Trophoblast cell (in vitro differentiated cells and primary cell): ENCODE measurements at regions not wholly inside any gene's neighbourhood (a gene's known extent, or its start where the extent isn't known, plus 50 kb on each side); places are given as distances from the start of the nearest gene placed in this dataset.

Experiments used
- DNase-seq, 2 donors: peaks; one replicate each; pipeline ENCODE4 v3.0.0-alpha.2; 2016
- H2AFZ ChIP-seq: 2 replicates; pipeline ENCODE4 v1.6.1; 2013; ENCODE audit warnings: low read length, moderate library complexity, mild to moderate bottlenecking; ENCODE audit not compliant: insufficient read depth, poor library complexity
- H2AK5ac ChIP-seq: 2 replicates; pipeline ENCODE4 v1.6.1; 2013; ENCODE audit warnings: mild to moderate bottlenecking, low read length
- H2BK120ac ChIP-seq: 2 replicates; pipeline ENCODE4 v1.6.1; 2013; ENCODE audit warnings: low read length, mild to moderate bottlenecking, moderate library complexity; ENCODE audit not compliant: insufficient read depth, poor library complexity
- H2BK12ac ChIP-seq: 2 replicates; pipeline ENCODE4 v1.6.1; 2013; ENCODE audit warnings: mild to moderate bottlenecking, low read length, moderate library complexity
- H2BK5ac ChIP-seq: 2 replicates; pipeline ENCODE4 v1.6.1; 2013; ENCODE audit warnings: low read length, low read depth, moderate library complexity, mild to moderate bottlenecking; ENCODE audit not compliant: poor library complexity
- H3K14ac ChIP-seq: 2 replicates; pipeline ENCODE4 v1.6.1; 2013; ENCODE audit warnings: mild to moderate bottlenecking, low read length
- H3K18ac ChIP-seq: 2 replicates; pipeline ENCODE4 v1.6.1; 2013; ENCODE audit warnings: mild to moderate bottlenecking, low read length
- H3K23ac ChIP-seq: 2 replicates; pipeline ENCODE4 v1.6.1; 2013; ENCODE audit warnings: low read length
- H3K27ac ChIP-seq: 2 replicates; pipeline ENCODE4 v1.5.1; 2013; ENCODE audit warnings: low read depth, mild to moderate bottlenecking, inconsistent platforms, low read length, moderate library complexity
- H3K27me3 ChIP-seq: 2 replicates; pipeline ENCODE4 v1.6.1; 2013; ENCODE audit warnings: inconsistent platforms, mild to moderate bottlenecking, low read length, moderate library complexity; ENCODE audit not compliant: insufficient read depth
- H3K36me3 ChIP-seq, 2 experiments: 1 replicate in 1 of 2; 2 replicates in 1 of 2; pipeline ENCODE4 v1.6.1; 2013; ENCODE audit warnings: low read length in 2 of 2, mild to moderate bottlenecking in 2 of 2, moderate library complexity in 1 of 2; ENCODE audit not compliant: insufficient read depth in 2 of 2, control insufficient read depth in 1 of 2
- H3K4ac ChIP-seq: 2 replicates; pipeline ENCODE4 v1.6.1; 2013; ENCODE audit warnings: low read depth, mild to moderate bottlenecking, low read length, moderate library complexity
- H3K4me1 ChIP-seq, 2 experiments: 1 replicate in 1 of 2; 2 replicates in 1 of 2; pipeline ENCODE4 v1.6.1; 2013; ENCODE audit warnings: low read length in 2 of 2, mild to moderate bottlenecking in 2 of 2, moderate library complexity in 1 of 2; ENCODE audit not compliant: insufficient read depth in 2 of 2, control insufficient read depth in 1 of 2
- H3K4me2 ChIP-seq: 2 replicates; pipeline ENCODE4 v1.6.1; 2013; ENCODE audit warnings: inconsistent platforms, mild to moderate bottlenecking, low read length, moderate library complexity
- H3K4me3 ChIP-seq: 2 replicates; pipeline ENCODE4 v1.5.1; 2013; ENCODE audit warnings: mild to moderate bottlenecking, low read depth, low read length, inconsistent platforms
- H3K79me1 ChIP-seq: one replicate; pipeline ENCODE4 v1.6.1; 2013; ENCODE audit warnings: low read length
- H3K79me2 ChIP-seq: 2 replicates; pipeline ENCODE4 v1.6.1; 2013; ENCODE audit warnings: low read length, mild to moderate bottlenecking; ENCODE audit not compliant: control insufficient read depth, insufficient read depth, poor library complexity
- H3K9ac ChIP-seq: 2 replicates; pipeline ENCODE4 v1.6.1; 2013; ENCODE audit warnings: mild to moderate bottlenecking, low read length
- H3K9me3 ChIP-seq: 2 replicates; pipeline ENCODE4 v1.6.1; 2013; ENCODE audit warnings: low read depth, mild to moderate bottlenecking, control low read depth, inconsistent platforms, low read length; ENCODE audit not compliant: insufficient read depth
- H4K12ac ChIP-seq: 2 replicates; pipeline ENCODE4 v1.6.1; 2013; ENCODE audit warnings: low read depth, mild to moderate bottlenecking, low read length, moderate library complexity
- H4K8ac ChIP-seq: 2 replicates; pipeline ENCODE4 v1.6.1; 2013; ENCODE audit warnings: low read depth, mild to moderate bottlenecking, low read length, moderate library complexity
- H4K91ac ChIP-seq: one replicate; pipeline ENCODE4 v1.6.1; 2013; ENCODE audit warnings: low read depth, mild to moderate bottlenecking, low read length, moderate library complexity
- WGBS: extraction: QIAGEN DNeasy Blood & Tissue Kit; methylation state at CpG from one replicate; pipeline ENCODE4 v1.1.7; 2013; ENCODE audit warnings: missing lambda C conversion rate; ENCODE audit not compliant: insufficient read length, insufficient coverage; ENCODE audit errors: extremely low coverage; 5-methylcytosine and 5-hydroxymethylcytosine counted together

DNA sequence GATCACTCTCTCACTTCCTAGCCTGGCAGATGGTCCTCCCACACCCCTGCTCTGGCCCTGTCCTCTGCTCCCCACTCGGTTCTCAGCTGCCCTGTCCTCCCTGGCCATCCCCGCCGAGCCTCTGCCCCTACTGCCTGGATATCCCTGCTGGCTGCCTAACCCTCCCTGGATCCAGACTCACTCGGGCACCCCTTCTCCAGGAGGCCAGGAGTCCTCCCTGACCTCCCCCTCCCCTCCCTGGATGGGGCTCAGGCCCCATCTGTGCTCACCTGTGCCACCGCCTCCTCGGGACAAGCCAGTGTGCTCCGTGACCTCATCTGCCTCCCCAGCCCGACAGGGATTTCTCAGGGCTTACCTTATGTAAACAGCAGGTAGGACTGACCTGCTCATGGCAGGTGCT, 406.1 kb downstream of the TCERG1L start:
- Histone ChIP-seq H2AK5ac (no peak overlapping the region), H3K79me2 (no peaks in the 10 kb centered on the region), H4K91ac (no peak overlapping the region), H2BK12ac (no peak overlapping the region), H3K14ac (no peak overlapping the region), H3K23ac (no peak overlapping the region), H3K27ac (no peak overlapping the region), H3K9me3 (peaks cover 3% of the 10 kb centered on the region), H2BK5ac (no peak overlapping the region), H3K18ac (no peak overlapping the region), H4K8ac (no peak overlapping the region), H3K4ac (no peak overlapping the region), H4K12ac (no peak overlapping the region), H3K4me2 (no peak overlapping the region), H3K79me1 (no peaks in the 10 kb centered on the region), H3K36me3 (no peaks in the 10 kb centered on the region), H2AFZ (no peak overlapping the region), H3K27me3 (no peaks in the 10 kb centered on the region), H3K9ac (no peak overlapping the region), H3K4me3 (no peak overlapping the region), H3K4me1 (peaks cover 6 to 8% of the 10 kb centered on the region in 2 experiments), H2BK120ac (no peak overlapping the region)
- WGBS: no CpG with 5 or more reads among the region's 8 CpGs
- DNase-seq: no peak

DNA sequence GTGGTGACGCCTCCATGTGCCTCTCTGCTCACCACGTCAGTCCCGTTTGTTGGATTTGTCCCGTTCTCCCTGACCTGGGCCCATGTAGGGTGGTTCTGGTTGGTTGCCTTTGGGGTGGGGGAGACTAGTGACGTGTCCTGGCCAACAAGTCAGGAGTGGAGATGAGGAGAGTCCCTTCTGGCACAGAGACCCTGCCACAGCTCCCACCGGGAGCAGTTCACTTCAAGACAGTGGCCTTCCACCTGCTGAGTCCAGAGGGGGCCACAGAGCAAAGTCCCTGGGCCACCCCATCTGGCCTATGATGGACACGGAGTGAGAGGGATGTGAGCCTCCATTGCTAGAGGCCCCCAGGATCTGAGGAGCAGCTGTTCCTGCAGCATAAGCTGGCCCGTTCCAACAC, 405.6 kb downstream of the TCERG1L start:
- peaks cover 3% of the 10 kb centered on the region for H3K9me3 ChIP-seq
- H3K4me3 ChIP-seq: no peak overlapping the region
- H2BK5ac ChIP-seq: no peak overlapping the region
- H4K91ac ChIP-seq: no peak overlapping the region
- H3K18ac ChIP-seq: no peak overlapping the region
- no peak overlapping the region for H3K4ac ChIP-seq
- H3K4me1 ChIP-seq: peaks cover 6 to 8% of the 10 kb centered on the region in 2 experiments
- no peaks in the 10 kb centered on the region for H3K79me2 ChIP-seq
- no peak for DNase-seq
- no peak overlapping the region for H4K12ac ChIP-seq
- H3K4me2 ChIP-seq: no peak overlapping the region
- no peak overlapping the region for H2AFZ ChIP-seq
- H3K27me3 ChIP-seq: no peaks in the 10 kb centered on the region
- H3K27ac ChIP-seq: no peak overlapping the region
- H3K36me3 ChIP-seq: no peaks in the 10 kb centered on the region
- no peaks in the 10 kb centered on the region for H3K79me1 ChIP-seq
- H4K8ac ChIP-seq: no peak overlapping the region
- H3K23ac ChIP-seq: no peak overlapping the region
- H2BK12ac ChIP-seq: no peak overlapping the region
- no peak overlapping the region for H2AK5ac ChIP-seq
- no peak overlapping the region for H3K9ac ChIP-seq
- H3K14ac ChIP-seq: no peak overlapping the region
- no peak overlapping the region for H2BK120ac ChIP-seq
- WGBS: no CpG with 5 or more reads among the region's 8 CpGs

DNA sequence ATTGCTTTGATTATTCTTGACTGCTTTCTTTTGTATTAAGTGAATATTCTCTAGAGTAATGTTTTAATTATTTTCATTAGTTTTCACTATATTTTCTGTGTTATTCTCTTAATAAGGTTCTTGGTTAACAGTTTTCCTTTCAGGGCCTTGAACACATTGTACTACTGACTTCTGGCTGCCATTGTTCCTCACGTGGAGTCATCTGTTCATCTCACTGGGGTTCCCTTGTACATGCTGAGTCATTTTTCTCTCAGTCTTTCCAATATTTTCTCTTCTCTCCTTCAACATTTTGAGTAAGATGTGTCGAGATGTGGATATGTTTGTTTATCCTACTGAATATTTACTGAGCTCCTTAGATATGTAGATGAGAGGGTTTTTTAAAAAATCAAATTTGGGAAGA, 400.7 kb downstream of the TCERG1L start:
- no peaks in the 10 kb centered on the region for H3K79me1 ChIP-seq
- H2BK12ac ChIP-seq: no peak overlapping the region
- H4K91ac ChIP-seq: no peak overlapping the region
- no peak overlapping the region for H3K27ac ChIP-seq
- no peak overlapping the region for H3K14ac ChIP-seq
- H3K27me3 ChIP-seq: no peaks in the 10 kb centered on the region
- no peak overlapping the region for H2AK5ac ChIP-seq
- no peak overlapping the region for H4K12ac ChIP-seq
- H3K4ac ChIP-seq: no peak overlapping the region
- no peak for DNase-seq
- H3K18ac ChIP-seq: no peak overlapping the region
- no peak overlapping the region for H3K4me3 ChIP-seq
- WGBS: no CpG with 5 or more reads among the region's 2 CpGs
- peaks cover 0 to 3% of the 10 kb centered on the region in 2 experiments for H3K4me1 ChIP-seq
- no peak overlapping the region for H4K8ac ChIP-seq
- H3K23ac ChIP-seq: no peak overlapping the region
- no peaks in the 10 kb centered on the region for H3K36me3 ChIP-seq
- H3K4me2 ChIP-seq: no peak overlapping the region
- peaks cover 2% of the 10 kb centered on the region for H3K9me3 ChIP-seq
- H3K79me2 ChIP-seq: no peaks in the 10 kb centered on the region
- no peak overlapping the region for H3K9ac ChIP-seq
- no peak overlapping the region for H2BK120ac ChIP-seq
- H2BK5ac ChIP-seq: no peak overlapping the region
- H2AFZ ChIP-seq: no peak overlapping the region

DNA sequence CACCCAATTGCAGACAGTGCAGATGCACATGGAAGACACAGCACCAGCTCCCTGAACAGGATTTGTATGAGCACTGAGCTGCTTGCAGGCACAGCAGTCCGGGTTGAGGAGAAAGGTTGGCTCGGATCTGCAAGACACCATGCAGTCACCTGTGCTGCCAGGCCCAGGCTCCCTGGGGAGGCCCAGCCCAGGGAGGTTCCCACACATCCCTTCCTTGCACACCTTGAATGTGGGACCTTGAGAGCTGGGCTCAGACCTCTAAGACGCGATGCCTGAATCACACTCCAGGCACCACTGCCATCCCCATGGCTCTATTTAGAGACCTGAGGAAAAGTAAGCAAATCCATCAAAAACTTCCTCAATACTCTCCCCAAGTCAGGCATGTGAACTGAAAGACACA, 397.7 kb downstream of the TCERG1L start:
- Histone ChIP-seq H3K4me1 (peaks cover 0 to 3% of the 10 kb centered on the region in 2 experiments), H2BK12ac (no peak overlapping the region), H3K36me3 (no peaks in the 10 kb centered on the region), H3K79me1 (no peaks in the 10 kb centered on the region), H3K4me3 (no peak overlapping the region), H3K9ac (no peak overlapping the region), H3K18ac (no peak overlapping the region), H2AFZ (no peak overlapping the region), H2BK120ac (no peak overlapping the region), H4K8ac (no peak overlapping the region), H4K12ac (no peak overlapping the region), H2BK5ac (no peak overlapping the region), H2AK5ac (no peak overlapping the region), H3K23ac (no peak overlapping the region), H3K79me2 (no peaks in the 10 kb centered on the region), H3K14ac (no peak overlapping the region), H3K27me3 (no peaks in the 10 kb centered on the region), H3K27ac (no peak overlapping the region), H3K9me3 (peaks cover 2% of the 10 kb centered on the region), H3K4ac (no peak overlapping the region), H4K91ac (no peak overlapping the region), H3K4me2 (no peak overlapping the region)
- DNase-seq: no peak
- WGBS: no CpG with 5 or more reads among the region's 4 CpGs
